A549 (cell line): ENCODE measurements at regions not wholly inside any gene's neighbourhood (a gene's known extent, or its start where the extent isn't known, plus 50 kb on each side); places are given as distances from the start of the nearest gene placed in this dataset.

Source experiments
- ATAC-seq, 2 experiments: fragments of 200-7000 bp in 1 of 2; fragments of >200 bp in 1 of 2; cut with Nextera tagmentation in 1 of 2; cut with Tn5 transposase in 1 of 2; 3 replicates each; pipeline versions ENCODE4 v1.8.0 to v1.9.1; 2018 to 2020; ENCODE audit warnings: mild to moderate bottlenecking in 1 of 2, moderate library complexity in 1 of 2
- CTCF ChIA-PET: fragments of 300-600 bp; sonication (Branson Sonifier 250); formaldehyde crosslinking; extraction: SDS; loops from one replicate; lab custom pipeline; 2021; ENCODE audit warnings: antibody characterized with exemption, inconsistent platforms; lab: Yijun Ruan, JAX
- POLR2A ChIA-PET: fragments of 350-600 bp; formaldehyde crosslinking; extraction: SDS; loops from one replicate; lab custom pipeline; 2021; ENCODE audit warnings: antibody characterized with exemption, inconsistent platforms; lab: Yijun Ruan, JAX
- DNase-seq, 2 experiments: peaks; one replicate each; pipeline versions ENCODE4 v3.0.0 to v3.0.0-alpha.2; 2011 to 2016; ENCODE audit warnings: low read depth in 1 of 2, low spot score in 1 of 2
- FAIRE-seq: peaks from 2 replicates; lab custom pipeline; 2011; peaks lifted over from hg19 to GRCh38; lab: Jason Lieb, UNC
- H3K27ac ChIP-seq, 2 experiments: fragments of >200 bp; sonication (Bioruptor Twin); formaldehyde crosslinking; 3 replicates each; pipeline ENCODE4 v1.5.1; 2016 to 2017
- H3K4me1 ChIP-seq: fragments of >200 bp; sonication (Bioruptor Twin); formaldehyde crosslinking; 3 replicates; pipeline ENCODE4 v1.6.1; 2016
- H3K4me2 ChIP-seq: fragments of >200 bp; sonication (Bioruptor Twin); formaldehyde crosslinking; 3 replicates; pipeline ENCODE4 v1.6.1; 2016
- H3K4me3 ChIP-seq: fragments of >200 bp; sonication (Bioruptor Twin); formaldehyde crosslinking; 3 replicates; pipeline ENCODE4 v1.5.1; 2016
- H3K9me3 ChIP-seq: fragments of >200 bp; sonication (Bioruptor Twin); formaldehyde crosslinking; 3 replicates; pipeline ENCODE4 v1.6.1; 2016
- BHLHE40 ChIP-seq: IDR thresholded peaks from 2 replicates; pipeline ENCODE4 v1.6.1; 2012; ENCODE audit warnings: low read depth, low read length, inconsistent platforms
- E2F6 ChIP-seq: IDR thresholded peaks from 2 replicates; pipeline ENCODE4 v1.6.1; 2012; ENCODE audit warnings: low read depth, borderline replicate concordance
- EHMT2 ChIP-seq: fragments of 200-600 bp; sonication (generic); IDR thresholded peaks from 2 replicates; pipeline ENCODE4 v1.6.1; 2016; ENCODE audit warnings: antibody characterized with exemption, low read depth, mild to moderate bottlenecking, moderate library complexity
- ELK1 ChIP-seq: fragments of 150-350 bp; IDR thresholded peaks from 2 replicates; pipeline ENCODE4 v1.6.1; 2014; ENCODE audit warnings: low read depth, mild to moderate bottlenecking, low read length
- GATA3 ChIP-seq: IDR thresholded peaks from 2 replicates; pipeline ENCODE4 v1.6.1; 2012; ENCODE audit warnings: borderline replicate concordance
- HDAC2 ChIP-seq: fragments of 200-600 bp; sonication (generic); IDR thresholded peaks from 2 replicates; pipeline ENCODE4 v1.6.1; 2016
- HOXB5 ChIP-seq: fragments of 250-450 bp; sonication (Bioruptor Pico); IDR thresholded peaks from 2 replicates; pipeline ENCODE4 v1.5.0; 2020; ENCODE audit warnings: mild to moderate bottlenecking, moderate library complexity
- JUNB ChIP-seq: fragments of >200 bp; sonication (Bioruptor Twin); formaldehyde crosslinking; IDR thresholded peaks from 2 replicates; pipeline ENCODE4 v1.6.1; 2016
- KDM5A ChIP-seq: fragments of 200-600 bp; sonication (generic); IDR thresholded peaks from 2 replicates; pipeline ENCODE4 v1.6.1; 2016; ENCODE audit warnings: antibody characterized with exemption, mild to moderate bottlenecking
- MAFK ChIP-seq: fragments of 450-650 bp; IDR thresholded peaks from 2 replicates; pipeline ENCODE4 v1.6.1; 2014; ENCODE audit not compliant: partially characterized antibody
- MYC ChIP-seq: IDR thresholded peaks from 2 replicates; pipeline ENCODE4 v1.6.1; 2012; ENCODE audit warnings: mild to moderate bottlenecking, inconsistent platforms, low read length, improper control_type of control experiment, borderline replicate concordance
- NR3C1 ChIP-seq: fragments of >200 bp; sonication (Bioruptor Twin); formaldehyde crosslinking; IDR thresholded peaks from 3 replicates; pipeline ENCODE4 v1.6.1; 2017
- PBX3 ChIP-seq: IDR thresholded peaks from 2 replicates; pipeline ENCODE4 v1.6.1; 2012
- PHF8 ChIP-seq: fragments of 200-600 bp; sonication (generic); IDR thresholded peaks from 2 replicates; pipeline ENCODE4 v1.6.1; 2016; ENCODE audit warnings: low read depth, mild to moderate bottlenecking, antibody characterized with exemption, moderate library complexity, borderline replicate concordance
- POLR2A ChIP-seq: IDR thresholded peaks from 2 replicates; pipeline ENCODE4 v1.6.1; 2012; ENCODE audit warnings: mild to moderate bottlenecking, low read length
- RCOR1 ChIP-seq: fragments of 150-350 bp; IDR thresholded peaks from 2 replicates; pipeline ENCODE4 v1.6.1; 2014; ENCODE audit warnings: antibody characterized with exemption, low read length, low read depth
- RFX5 ChIP-seq: fragments of 450-650 bp; IDR thresholded peaks from 2 replicates; pipeline ENCODE4 v1.7.1; 2014; ENCODE audit warnings: antibody characterized with exemption, mild to moderate bottlenecking, moderate library complexity
- SREBF2 ChIP-seq: fragments of 450-650 bp; IDR thresholded peaks from 2 replicates; pipeline ENCODE4 v1.6.1; 2014; ENCODE audit warnings: mild to moderate bottlenecking, moderate library complexity
- USF2 ChIP-seq: fragments of 450-650 bp; IDR thresholded peaks from 2 replicates; pipeline ENCODE4 v1.6.1; 2014; ENCODE audit warnings: antibody characterized with exemption
- ZC3H11A ChIP-seq: fragments of 450-650 bp; IDR thresholded peaks from 2 replicates; pipeline ENCODE4 v1.6.1; 2014; ENCODE audit warnings: antibody characterized with exemption, mild to moderate bottlenecking
- WGBS: methylation state at CpG from one replicate; pipeline ENCODE4 v1.1.6; 2017; ENCODE audit errors: missing lambda C conversion rate; 5-methylcytosine and 5-hydroxymethylcytosine counted together
- TF ChIP-seq, protein P1 (sequence below): fragments of 250-450 bp; sonication (Bioruptor Pico); IDR thresholded peaks from 2 replicates; pipeline ENCODE4 v1.5.0; 2020; ENCODE audit warnings: low read depth, mild to moderate bottlenecking, moderate library complexity
- TF ChIP-seq, protein P2 (sequence below): fragments of >200 bp; sonication (Bioruptor Twin); formaldehyde crosslinking; IDR thresholded peaks from 3 replicates; pipeline ENCODE4 v1.6.1; 2016
- TF ChIP-seq, protein P3 (sequence below): fragments of >200 bp; sonication (Bioruptor Twin); formaldehyde crosslinking; IDR thresholded peaks from 3 replicates; pipeline ENCODE4 v1.5.1; 2016

DNA sequence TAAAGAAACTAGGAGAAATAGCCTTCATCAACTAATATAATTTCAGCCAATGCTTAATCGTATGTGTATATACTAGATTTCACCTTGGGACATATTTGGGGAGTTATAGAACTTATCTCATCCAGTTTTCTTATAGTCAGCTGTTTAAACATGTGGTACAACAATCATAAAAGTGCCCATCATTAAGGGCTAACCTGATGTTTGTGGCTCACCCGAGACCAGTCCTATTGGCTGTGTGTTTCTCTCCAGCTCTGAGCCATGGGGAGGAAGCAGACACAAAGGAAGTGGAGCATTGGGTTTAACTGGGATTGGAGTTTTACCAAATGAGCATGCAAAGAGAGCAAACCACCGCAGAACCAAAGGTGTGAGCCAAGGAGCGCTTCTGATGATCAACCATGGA, 114.3 kb upstream of the KLF12 start:
- Histone ChIP-seq H3K27ac (no peak overlapping the region), H3K4me3 (no peak overlapping the region), H3K4me2 (no peak overlapping the region), H3K9me3 (no peaks in the 10 kb centered on the region), H3K4me1 (no peaks in the 10 kb centered on the region)
- POLR2A ChIA-PET = no interaction called here
- 27% methylated on average over 4 of the region's 4 CpGs for whole genome bisulfite sequencing
- FAIRE-seq (no peak), DNase-seq (no peak), ATAC-seq (no peak)
- CTCF ChIA-PET = no interaction called here
- TF ChIP-seq NR3C1 (no peak), HDAC2 (no peak), MYC (no peak), MAFK (no peak), GATA3 (no peak), ELK1 (no peak), EHMT2 (no peak), RFX5 (no peak), HOXB5 (CRISPR knock-in tag) (no peak), RCOR1 (no peak), USF2 (no peak), E2F6 (no peak), PHF8 (no peak)
- TF ChIP-seq, protein P1, sequence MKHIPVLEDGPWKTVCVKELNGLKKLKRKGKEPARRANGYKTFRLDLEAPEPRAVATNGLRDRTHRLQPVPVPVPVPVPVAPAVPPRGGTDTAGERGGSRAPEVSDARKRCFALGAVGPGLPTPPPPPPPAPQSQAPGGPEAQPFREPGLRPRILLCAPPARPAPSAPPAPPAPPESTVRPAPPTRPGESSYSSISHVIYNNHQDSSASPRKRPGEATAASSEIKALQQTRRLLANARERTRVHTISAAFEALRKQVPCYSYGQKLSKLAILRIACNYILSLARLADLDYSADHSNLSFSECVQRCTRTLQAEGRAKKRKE (CRISPR knock-in tag) = no peak
- TF ChIP-seq, protein P2, sequence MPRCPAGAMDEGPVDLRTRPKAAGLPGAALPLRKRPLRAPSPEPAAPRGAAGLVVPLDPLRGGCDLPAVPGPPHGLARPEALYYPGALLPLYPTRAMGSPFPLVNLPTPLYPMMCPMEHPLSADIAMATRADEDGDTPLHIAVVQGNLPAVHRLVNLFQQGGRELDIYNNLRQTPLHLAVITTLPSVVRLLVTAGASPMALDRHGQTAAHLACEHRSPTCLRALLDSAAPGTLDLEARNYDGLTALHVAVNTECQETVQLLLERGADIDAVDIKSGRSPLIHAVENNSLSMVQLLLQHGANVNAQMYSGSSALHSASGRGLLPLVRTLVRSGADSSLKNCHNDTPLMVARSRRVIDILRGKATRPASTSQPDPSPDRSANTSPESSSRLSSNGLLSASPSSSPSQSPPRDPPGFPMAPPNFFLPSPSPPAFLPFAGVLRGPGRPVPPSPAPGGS = no peak
- TF ChIP-seq, protein P3, sequence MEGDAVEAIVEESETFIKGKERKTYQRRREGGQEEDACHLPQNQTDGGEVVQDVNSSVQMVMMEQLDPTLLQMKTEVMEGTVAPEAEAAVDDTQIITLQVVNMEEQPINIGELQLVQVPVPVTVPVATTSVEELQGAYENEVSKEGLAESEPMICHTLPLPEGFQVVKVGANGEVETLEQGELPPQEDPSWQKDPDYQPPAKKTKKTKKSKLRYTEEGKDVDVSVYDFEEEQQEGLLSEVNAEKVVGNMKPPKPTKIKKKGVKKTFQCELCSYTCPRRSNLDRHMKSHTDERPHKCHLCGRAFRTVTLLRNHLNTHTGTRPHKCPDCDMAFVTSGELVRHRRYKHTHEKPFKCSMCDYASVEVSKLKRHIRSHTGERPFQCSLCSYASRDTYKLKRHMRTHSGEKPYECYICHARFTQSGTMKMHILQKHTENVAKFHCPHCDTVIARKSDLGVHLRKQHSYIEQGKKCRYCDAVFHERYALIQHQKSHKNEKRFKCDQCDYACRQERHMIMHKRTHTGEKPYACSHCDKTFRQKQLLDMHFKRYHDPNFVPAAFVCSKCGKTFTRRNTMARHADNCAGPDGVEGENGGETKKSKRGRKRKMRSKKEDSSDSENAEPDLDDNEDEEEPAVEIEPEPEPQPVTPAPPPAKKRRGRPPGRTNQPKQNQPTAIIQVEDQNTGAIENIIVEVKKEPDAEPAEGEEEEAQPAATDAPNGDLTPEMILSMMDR = no peak

GRCh38 chr13:74246487-74246886, 112.3 kb upstream of the KLF12 start:
- H3K27ac ChIP-seq = no peak overlapping the region
- no peak overlapping the region for H3K4me3 ChIP-seq
- FAIRE-seq (no peak), ATAC-seq (no peak), DNase-seq (no peak)
- 36% methylated on average over 8 of the region's 8 CpGs for WGBS
- POLR2A ChIA-PET = no interaction called here
- H3K4me2 ChIP-seq = no peak overlapping the region
- no peaks in the 10 kb centered on the region for H3K4me1 ChIP-seq
- CTCF ChIA-PET = no interaction called here
- TF ChIP-seq ZC3H11A (no peak), KDM5A (no peak), JUNB (no peak), PBX3 (no peak), SREBF2 (no peak), E2F6 (no peak), BHLHE40 (no peak), POLR2A (no peak), PHF8 (no peak)
- TF ChIP-seq, all 56 proteins: peak for 0
- H3K9me3 ChIP-seq = no peaks in the 10 kb centered on the region
